Stimulated activated CD8-positive, alpha-beta memory T cell treated with anti-CD3 and anti-CD28 coated beads, Interleukin-7, amount 100 ng/mL, for 48 hours (primary cell): ENCODE measurements at regions not wholly inside any gene's neighbourhood (a gene's known extent, or its start where the extent isn't known, plus 50 kb on each side); places are given as distances from the start of the nearest gene placed in this dataset.

Experiments used
- DNase-seq, 2 donors: peaks; one replicate each; pipeline ENCODE4 v3.0.0-alpha.2; 2020; ENCODE audit warnings: low read depth in 1 of 2; ENCODE audit errors: extremely low read depth in 1 of 2

GRCh38 chr4:160872491-160872890 is 1291.3 kb downstream of the FSTL5 start:
- no peak for DNase-seq

- DNase-seq, result no peak
Measured at GRCh38 chr4:160877087-160877790, 1286.6 kb downstream of the FSTL5 start.

GRCh38 chr4:160880180-160880579 is 1283.6 kb downstream of the FSTL5 start:
- no peak for DNase-seq

GRCh38 chr4:160887668-160888067 is 1276.1 kb downstream of the FSTL5 start:
- DNase-seq, result no peak

GRCh38 chr4:160894128-160894527 is 1269.7 kb downstream of the FSTL5 start:
- no peak for DNase-seq

- DNase-seq, result no peak
Measured at GRCh38 chr4:160894809-160895208, 1269.0 kb downstream of the FSTL5 start.

GRCh38 chr4:160927311-160927710 is 1236.5 kb downstream of the FSTL5 start:
- DNase-seq, result no peak

GRCh38 chr4:160928482-160928881 is 1235.3 kb downstream of the FSTL5 start:
- DNase-seq, result no peak

- DNase-seq, result no peak
Measured at GRCh38 chr4:160947653-160948052, 1216.1 kb downstream of the FSTL5 start.

GRCh38 chr4:160956875-160957274 is 1206.9 kb downstream of the FSTL5 start:
- DNase-seq, result no peak

- no peak for DNase-seq
Measured at GRCh38 chr4:160969925-160970324, 1193.9 kb downstream of the FSTL5 start.

GRCh38 chr4:160980091-160980490 is 1183.7 kb downstream of the FSTL5 start:
- DNase-seq, result no peak

GRCh38 chr4:160981083-160981482 is 1182.7 kb downstream of the FSTL5 start:
- DNase-seq, result no peak

GRCh38 chr4:160983035-160983434 is 1180.8 kb downstream of the FSTL5 start:
- DNase-seq, result no peak

- no peak for DNase-seq
Measured at GRCh38 chr4:161002386-161002785, 1161.4 kb downstream of the FSTL5 start.

GRCh38 chr4:161003418-161004057 is 1160.3 kb downstream of the FSTL5 start:
- no peak for DNase-seq

- no peak for DNase-seq
Measured at GRCh38 chr4:161005746-161006145, 1158.1 kb downstream of the FSTL5 start.

GRCh38 chr4:161008527-161008926 is 1155.3 kb downstream of the FSTL5 start:
- DNase-seq, result no peak

- no peak for DNase-seq
Measured at GRCh38 chr4:161010227-161010626, 1153.6 kb downstream of the FSTL5 start.
